ENCODE measurements at regions not wholly inside any gene's neighbourhood (a gene's known extent, or its start where the extent isn't known, plus 50 kb on each side); places are given as distances from the start of the nearest gene placed in this dataset.

- no peak overlapping the region for H3K4me2 ChIP-seq
- H3K9me3 Mint-ChIP-seq, result no peaks in the 10 kb centered on the region
- no peaks in the 10 kb centered on the region for H3K79me2 ChIP-seq (ENCODE audit: low read depth)
- H4K20me1 ChIP-seq (ENCODE audit: low read depth), result no peaks in the 10 kb centered on the region
- no peaks in the 10 kb centered on the region for H3K4me1 Mint-ChIP-seq
- H3K36me3 Mint-ChIP-seq, result no peaks in the 10 kb centered on the region
- H3K27ac Mint-ChIP-seq, result no peak overlapping the region
- H3K4me3 Mint-ChIP-seq, result no peak overlapping the region
- TF ChIP-seq EZH2phosphoT487 (IDR thresholded peaks at IDR 0.05) (no peak), EZH2 (IDR thresholded peaks at IDR 0.05) (no peak), CTCF (IDR thresholded peaks at IDR 0.05) (no peak)
- DNase-seq (ENCODE audit: low spot score), result no peak
- no peak overlapping the region for H2AFZ ChIP-seq (replicated peaks)
- no peaks in the 10 kb centered on the region for H3K4me1 ChIP-seq
- H3K27ac ChIP-seq, result no peak overlapping the region
- H3K27me3 ChIP-seq, result no peaks in the 10 kb centered on the region
- H3K9me3 ChIP-seq (ENCODE audit: low read depth), result no peaks in the 10 kb centered on the region
- peaks cover 4% of the 10 kb centered on the region for H3K27me3 Mint-ChIP-seq (ENCODE audit: insufficient read depth, low read depth)
- H3K9ac ChIP-seq, result no peak overlapping the region
- no peaks in the 10 kb centered on the region for H3F3A ChIP-seq (ENCODE audit: low read depth)
- no peak overlapping the region for H3K4me3 ChIP-seq
- no peaks in the 10 kb centered on the region for H3K36me3 ChIP-seq
Measured at GRCh38 chr2:185393091-185393490, 345.5 kb upstream of the FSIP2 start.

- Histone ChIP-seq H3K36me3 (no peaks in the 10 kb centered on the region), H3K27me3 (no peaks in the 10 kb centered on the region), H3F3A (ENCODE audit: low read depth) (no peaks in the 10 kb centered on the region), H3K4me3 (no peak overlapping the region), H4K20me1 (ENCODE audit: low read depth) (no peaks in the 10 kb centered on the region), H3K9ac (no peak overlapping the region), H3K27ac (no peak overlapping the region), H3K79me2 (ENCODE audit: low read depth) (no peaks in the 10 kb centered on the region), H3K4me1 (no peaks in the 10 kb centered on the region), H3K9me3 (ENCODE audit: low read depth) (no peaks in the 10 kb centered on the region), H3K4me2 (no peak overlapping the region), H2AFZ (replicated peaks) (no peak overlapping the region)
- Mint-ChIP-seq H3K9me3 (no peaks in the 10 kb centered on the region), H3K27ac (no peak overlapping the region), H3K36me3 (no peaks in the 10 kb centered on the region), H3K27me3 (ENCODE audit: insufficient read depth, low read depth) (no peaks in the 10 kb centered on the region), H3K4me1 (no peaks in the 10 kb centered on the region), H3K4me3 (no peak overlapping the region)
- TF ChIP-seq EZH2 (IDR thresholded peaks at IDR 0.05) (no peak), EZH2phosphoT487 (IDR thresholded peaks at IDR 0.05) (no peak), CTCF (IDR thresholded peaks at IDR 0.05) (no peak)
- no peak for DNase-seq (ENCODE audit: low spot score)
Measured at GRCh38 chr2:185402474-185402873, 336.1 kb upstream of the FSIP2 start.

- Histone ChIP-seq H3K4me2 (no peak overlapping the region), H3K27me3 (no peaks in the 10 kb centered on the region), H3F3A (ENCODE audit: low read depth) (no peaks in the 10 kb centered on the region), H3K4me1 (no peaks in the 10 kb centered on the region), H3K36me3 (no peaks in the 10 kb centered on the region), H3K4me3 (no peak overlapping the region), H4K20me1 (ENCODE audit: low read depth) (no peaks in the 10 kb centered on the region), H3K9me3 (ENCODE audit: low read depth) (no peaks in the 10 kb centered on the region), H3K9ac (no peak overlapping the region), H3K79me2 (ENCODE audit: low read depth) (no peaks in the 10 kb centered on the region), H3K27ac (no peak overlapping the region), H2AFZ (replicated peaks) (no peak overlapping the region)
- no peak overlapping the region for H3K27ac Mint-ChIP-seq
- no peaks in the 10 kb centered on the region for H3K4me1 Mint-ChIP-seq
- no peak for DNase-seq (ENCODE audit: low spot score)
- no peak for TF ChIP-seq EZH2phosphoT487 (IDR thresholded peaks at IDR 0.05)
- TF ChIP-seq CTCF (IDR thresholded peaks at IDR 0.05), result no peak
- TF ChIP-seq EZH2 (IDR thresholded peaks at IDR 0.05), result no peak
- H3K9me3 Mint-ChIP-seq, result no peaks in the 10 kb centered on the region
- H3K4me3 Mint-ChIP-seq, result no peak overlapping the region
- no peaks in the 10 kb centered on the region for H3K36me3 Mint-ChIP-seq
- H3K27me3 Mint-ChIP-seq (ENCODE audit: insufficient read depth, low read depth), result no peaks in the 10 kb centered on the region
Measured at GRCh38 chr2:185404578-185404977, 334.0 kb upstream of the FSIP2 start.

GRCh38 chr2:185417111-185417510 is 321.5 kb upstream of the FSIP2 start:
- H4K20me1 ChIP-seq (ENCODE audit: low read depth), result no peaks in the 10 kb centered on the region
- peaks cover 4% of the 10 kb centered on the region for H3K9me3 Mint-ChIP-seq
- H3K4me2 ChIP-seq, result no peak overlapping the region
- no peaks in the 10 kb centered on the region for H3F3A ChIP-seq (ENCODE audit: low read depth)
- H3K4me3 ChIP-seq, result no peak overlapping the region
- H3K4me1 ChIP-seq, result no peaks in the 10 kb centered on the region
- H3K4me3 Mint-ChIP-seq, result no peak overlapping the region
- no peaks in the 10 kb centered on the region for H3K27me3 Mint-ChIP-seq (ENCODE audit: insufficient read depth, low read depth)
- H3K4me1 Mint-ChIP-seq, result no peaks in the 10 kb centered on the region
- H3K36me3 Mint-ChIP-seq, result no peaks in the 10 kb centered on the region
- H3K79me2 ChIP-seq (ENCODE audit: low read depth), result no peaks in the 10 kb centered on the region
- no peaks in the 10 kb centered on the region for H3K36me3 ChIP-seq
- H2AFZ ChIP-seq (replicated peaks), result no peak overlapping the region
- TF ChIP-seq EZH2 (IDR thresholded peaks at IDR 0.05) (no peak), EZH2phosphoT487 (IDR thresholded peaks at IDR 0.05) (no peak), CTCF (IDR thresholded peaks at IDR 0.05) (no peak)
- no peak overlapping the region for H3K9ac ChIP-seq
- no peaks in the 10 kb centered on the region for H3K9me3 ChIP-seq (ENCODE audit: low read depth)
- DNase-seq (ENCODE audit: low spot score), result no peak
- H3K27ac Mint-ChIP-seq, result no peak overlapping the region
- no peak overlapping the region for H3K27ac ChIP-seq
- H3K27me3 ChIP-seq, result no peaks in the 10 kb centered on the region
